Neuronal stem cell (in vitro differentiated cells): ENCODE measurements at regions not wholly inside any gene's neighbourhood (a gene's known extent, or its start where the extent isn't known, plus 50 kb on each side); places are given as distances from the start of the nearest gene placed in this dataset.

Experiments used
- DNase-seq: peaks from one replicate; pipeline ENCODE4 v3.0.0-alpha.2; 2013; ENCODE audit warnings: low spot score
- H2AFZ ChIP-seq: one replicate; pipeline ENCODE4 v1.6.1; 2013; ENCODE audit warnings: mild to moderate bottlenecking, low read length, inconsistent platforms
- H2AK5ac ChIP-seq: 2 replicates; pipeline ENCODE4 v1.6.1; 2013; ENCODE audit warnings: low read depth, mild to moderate bottlenecking, inconsistent platforms, low read length, moderate library complexity, mixed read lengths
- H2BK120ac ChIP-seq: 2 replicates; pipeline ENCODE4 v1.6.1; 2013; ENCODE audit warnings: low read depth, mild to moderate bottlenecking, inconsistent platforms, low read length, moderate library complexity, mixed read lengths
- H2BK12ac ChIP-seq: one replicate; pipeline ENCODE4 v1.6.1; 2013; ENCODE audit warnings: low read length, inconsistent platforms
- H2BK15ac ChIP-seq: 2 replicates; pipeline ENCODE4 v1.6.1; 2013; ENCODE audit warnings: mild to moderate bottlenecking, low read length, inconsistent platforms, mixed read lengths
- H2BK5ac ChIP-seq: one replicate; pipeline ENCODE4 v1.6.1; 2013; ENCODE audit warnings: inconsistent platforms, mild to moderate bottlenecking, low read length, moderate library complexity
- H3K14ac ChIP-seq: one replicate; pipeline ENCODE4 v1.6.1; 2013; ENCODE audit warnings: low read length, inconsistent platforms
- H3K18ac ChIP-seq: 2 replicates; pipeline ENCODE4 v1.6.1; 2013; ENCODE audit warnings: low read length, inconsistent platforms
- H3K23ac ChIP-seq: 2 replicates; pipeline ENCODE4 v1.6.1; 2013; ENCODE audit warnings: low read depth, mild to moderate bottlenecking, mixed read lengths, low read length, inconsistent platforms; ENCODE audit not compliant: poor library complexity
- H3K27ac ChIP-seq: replicated peaks from 3 replicates; pipeline ENCODE4 v1.5.1; 2013; ENCODE audit warnings: low read length, inconsistent platforms
- H3K27me3 ChIP-seq, 3 experiments: 2 replicates each; pipeline ENCODE4 v1.6.1; 2013; ENCODE audit warnings: low read length in 3 of 3, mild to moderate bottlenecking in 2 of 3, inconsistent platforms in 1 of 3, low read depth in 1 of 3, mixed read lengths in 1 of 3, moderate library complexity in 1 of 3; ENCODE audit not compliant: control insufficient read depth in 3 of 3, insufficient read depth in 3 of 3
- H3K36me3 ChIP-seq, 2 donors: replicated peaks in 1 of 2; 2 replicates each; pipeline ENCODE4 v1.6.1; 2013; ENCODE audit warnings: low read length in 2 of 2; ENCODE audit not compliant: control insufficient read depth in 2 of 2, insufficient read depth in 2 of 2
- H3K4ac ChIP-seq: 2 replicates; pipeline ENCODE4 v1.6.1; 2013; ENCODE audit warnings: inconsistent platforms, mild to moderate bottlenecking, low read length, moderate library complexity
- H3K4me1 ChIP-seq, 2 donors: 1 replicate in 1 of 2; 2 replicates in 1 of 2; pipeline ENCODE4 v1.6.1; 2013; ENCODE audit warnings: low read length in 2 of 2, low read depth in 1 of 2; ENCODE audit not compliant: control insufficient read depth in 2 of 2, insufficient read depth in 1 of 2
- H3K4me2 ChIP-seq: one replicate; pipeline ENCODE4 v1.6.1; 2013; ENCODE audit warnings: mild to moderate bottlenecking, low read length, inconsistent platforms; ENCODE audit not compliant: insufficient read depth, poor library complexity, severe bottlenecking
- H3K4me3 ChIP-seq, 2 donors: 2 replicates each; pipeline ENCODE4 v1.5.1; 2013; ENCODE audit warnings: low read length in 2 of 2, mild to moderate bottlenecking in 2 of 2, inconsistent platforms in 1 of 2, moderate library complexity in 1 of 2
- H3K79me1 ChIP-seq: one replicate; pipeline ENCODE4 v1.6.1; 2013; ENCODE audit warnings: low read depth, mild to moderate bottlenecking, inconsistent platforms, low read length, moderate library complexity
- H3K9ac ChIP-seq: one replicate; pipeline ENCODE4 v1.6.1; 2013; ENCODE audit warnings: mild to moderate bottlenecking, low read depth, low read length, inconsistent platforms; ENCODE audit not compliant: poor library complexity
- H3K9me3 ChIP-seq, 2 donors: replicated peaks in 1 of 2; 2 replicates each; pipeline versions ENCODE3 to v1.6.1; 2013; ENCODE audit warnings: low read length in 2 of 2, mild to moderate bottlenecking in 2 of 2, inconsistent platforms in 1 of 2, low read depth in 1 of 2, mixed read lengths in 1 of 2, moderate library complexity in 1 of 2; ENCODE audit not compliant: control insufficient read depth in 2 of 2, insufficient read depth in 1 of 2
- H4K8ac ChIP-seq: one replicate; pipeline ENCODE4 v1.6.1; 2013; ENCODE audit warnings: low read depth, mild to moderate bottlenecking, inconsistent platforms, low read length, moderate library complexity
- H4K91ac ChIP-seq: one replicate; pipeline ENCODE4 v1.6.1; 2013; ENCODE audit warnings: low read length, low read depth, mild to moderate bottlenecking, inconsistent platforms; ENCODE audit not compliant: poor library complexity
- WGBS, 2 donors: extraction: QIAGEN DNeasy Blood & Tissue Kit; methylation state at CpG; one replicate each; pipeline ENCODE4 v1.1.7; 2013; ENCODE audit warnings: missing lambda C conversion rate in 2 of 2, mixed read lengths in 1 of 2; ENCODE audit not compliant: insufficient read length in 2 of 2, insufficient replicate concordance in 1 of 2; ENCODE audit errors: extremely low coverage in 2 of 2; 5-methylcytosine and 5-hydroxymethylcytosine counted together

GRCh38 chr9:117546894-117547678 lies 132.2 kb upstream of the ASTN2 start:
- no peak overlapping the region for H2BK5ac ChIP-seq
- no peak overlapping the region for H2BK15ac ChIP-seq
- no CpG with 5 or more reads among the region's 20 CpGs for whole genome bisulfite sequencing, 2 donors
- no peak overlapping the region for H4K8ac ChIP-seq
- no peak overlapping the region for H3K27ac ChIP-seq
- H3K4ac ChIP-seq: no peak overlapping the region
- no peak for DNase-seq
- H3K27me3 ChIP-seq: no peaks in the 10 kb centered on the region
- no peaks in the 10 kb centered on the region for H3K79me1 ChIP-seq
- no peak overlapping the region for H3K23ac ChIP-seq
- H3K4me1 ChIP-seq: peaks cover 0 to 2% of the 10 kb centered on the region in 2 donors
- no peak overlapping the region for H2AK5ac ChIP-seq
- no peak overlapping the region for H3K9ac ChIP-seq
- no peaks in the 10 kb centered on the region for H3K36me3 ChIP-seq
- H3K18ac ChIP-seq: no peak overlapping the region
- H2BK120ac ChIP-seq: no peak overlapping the region
- H3K14ac ChIP-seq: no peak overlapping the region
- H3K4me3 ChIP-seq: no peak overlapping the region
- no peaks in the 10 kb centered on the region for H3K9me3 ChIP-seq
- H2AFZ ChIP-seq: no peak overlapping the region
- no peak overlapping the region for H4K91ac ChIP-seq
- H2BK12ac ChIP-seq: no peak overlapping the region
- no peak overlapping the region for H3K4me2 ChIP-seq

GRCh38 chr9:117545846-117546245 lies 131.0 kb upstream of the ASTN2 start:
- H4K8ac ChIP-seq: no peak overlapping the region
- DNase-seq: no peak
- no peak overlapping the region for H2BK5ac ChIP-seq
- WGBS, 2 donors: no CpG with 5 or more reads among the region's 1 CpG
- H3K4ac ChIP-seq: no peak overlapping the region
- H3K36me3 ChIP-seq: no peaks in the 10 kb centered on the region
- H3K4me3 ChIP-seq: no peak overlapping the region
- no peak overlapping the region for H3K9ac ChIP-seq
- H3K23ac ChIP-seq: no peak overlapping the region
- no peak overlapping the region for H2BK15ac ChIP-seq
- no peaks in the 10 kb centered on the region for H3K9me3 ChIP-seq
- peaks cover 0 to 2% of the 10 kb centered on the region in 2 donors for H3K4me1 ChIP-seq
- no peak overlapping the region for H3K27ac ChIP-seq
- no peaks in the 10 kb centered on the region for H3K27me3 ChIP-seq
- no peak overlapping the region for H3K18ac ChIP-seq
- H4K91ac ChIP-seq: no peak overlapping the region
- no peak overlapping the region for H2BK12ac ChIP-seq
- H3K79me1 ChIP-seq: no peaks in the 10 kb centered on the region
- no peak overlapping the region for H3K4me2 ChIP-seq
- no peak overlapping the region for H2AFZ ChIP-seq
- H2AK5ac ChIP-seq: no peak overlapping the region
- H3K14ac ChIP-seq: no peak overlapping the region
- no peak overlapping the region for H2BK120ac ChIP-seq

GRCh38 chr9:117543089-117543488 lies 128.2 kb upstream of the ASTN2 start:
- Histone ChIP-seq H2BK5ac (no peak overlapping the region), H2AFZ (no peak overlapping the region), H3K4me3 (no peak overlapping the region), H3K4ac (no peak overlapping the region), H3K4me2 (no peak overlapping the region), H3K14ac (peak overlapping the region; percentile 9), H3K4me1 (no peaks in the 10 kb centered on the region), H3K36me3 (no peaks in the 10 kb centered on the region), H3K79me1 (no peaks in the 10 kb centered on the region), H2BK12ac (no peak overlapping the region), H3K27ac (no peak overlapping the region), H3K18ac (peak overlapping the region; percentile 20), H2AK5ac (no peak overlapping the region), H2BK120ac (no peak overlapping the region), H3K23ac (no peak overlapping the region), H4K8ac (no peak overlapping the region), H4K91ac (no peak overlapping the region), H3K27me3 (no peaks in the 10 kb centered on the region), H3K9me3 (no peaks in the 10 kb centered on the region), H2BK15ac (no peak overlapping the region), H3K9ac (no peak overlapping the region)
- DNase-seq: no peak
- WGBS, 2 donors: no CpG with 5 or more reads among the region's 2 CpGs

GRCh38 chr9:117542021-117542420 lies 127.2 kb upstream of the ASTN2 start:
- Histone ChIP-seq H3K18ac (no peak overlapping the region), H2AFZ (no peak overlapping the region), H3K4me3 (no peak overlapping the region), H3K27me3 (no peaks in the 10 kb centered on the region), H3K4ac (no peak overlapping the region), H4K91ac (no peak overlapping the region), H3K4me2 (no peak overlapping the region), H2AK5ac (no peak overlapping the region), H3K36me3 (no peaks in the 10 kb centered on the region), H2BK120ac (no peak overlapping the region), H3K9me3 (no peaks in the 10 kb centered on the region), H3K23ac (no peak overlapping the region), H4K8ac (no peak overlapping the region), H2BK12ac (no peak overlapping the region), H3K4me1 (no peaks in the 10 kb centered on the region), H3K79me1 (no peaks in the 10 kb centered on the region), H3K9ac (no peak overlapping the region), H2BK5ac (no peak overlapping the region), H2BK15ac (no peak overlapping the region), H3K27ac (no peak overlapping the region), H3K14ac (no peak overlapping the region)
- DNase-seq: no peak
- no CpG with 5 or more reads among the region's 3 CpGs for WGBS, 2 donors
